HG03025 (cell line): ENCODE measurements at regions not wholly inside any gene's neighbourhood (a gene's known extent, or its start where the extent isn't known, plus 50 kb on each side); places are given as distances from the start of the nearest gene placed in this dataset.
"Not testable (repeated sequence)": the region's sequence is repeated elsewhere in the genome, so short reads cannot be mapped to it uniquely, and the experiment has no call there.

Source experiments
- ATAC-seq: cut with Tn5 transposase; IDR thresholded peaks from one replicate; pipeline ENCODE4 v1.9.1; 2021; ENCODE audit warnings: mild to moderate bottlenecking, moderate library complexity; ENCODE audit not compliant: unreplicated experiment, low FRiP score

GRCh38 chr13:21905486-21905885 lies 234.6 kb downstream of the FGF9 start:
- ATAC-seq: no peak

GRCh38 chr13:21909331-21909730 lies 238.5 kb downstream of the FGF9 start:
- ATAC-seq: no peak

- ATAC-seq: no peak
Observed at GRCh38 chr13:21910546-21910945, 239.7 kb downstream of the FGF9 start.

GRCh38 chr13:21911646-21912298 lies 240.9 kb downstream of the FGF9 start:
- no peak for ATAC-seq

- ATAC-seq: no peak
Observed at GRCh38 chr13:21913010-21913409, 242.1 kb downstream of the FGF9 start.

- ATAC-seq: no peak
Observed at GRCh38 chr13:21917086-21918015, 246.5 kb downstream of the FGF9 start.

- ATAC-seq: not testable (repeated sequence)
Observed at GRCh38 chr13:21920802-21921201, 249.9 kb downstream of the FGF9 start.

GRCh38 chr13:21924958-21925357 lies 254.1 kb downstream of the FGF9 start:
- ATAC-seq: no peak

- no peak for ATAC-seq
Observed at GRCh38 chr13:21925720-21926119, 254.8 kb downstream of the FGF9 start.

- ATAC-seq: no peak
Observed at GRCh38 chr13:21929400-21929799, 258.5 kb downstream of the FGF9 start.

GRCh38 chr13:21930536-21930935 lies 259.7 kb downstream of the FGF9 start:
- no peak for ATAC-seq

- ATAC-seq: no peak
Observed at GRCh38 chr13:21932578-21932977, 261.7 kb downstream of the FGF9 start.

- no peak for ATAC-seq
Observed at GRCh38 chr13:21932996-21933395, 262.1 kb downstream of the FGF9 start.

GRCh38 chr13:21934284-21934683 lies 263.4 kb downstream of the FGF9 start:
- no peak for ATAC-seq

GRCh38 chr13:21936674-21937073 lies 265.8 kb downstream of the FGF9 start:
- no peak for ATAC-seq

- no peak for ATAC-seq
Observed at GRCh38 chr13:21938168-21938567, 267.3 kb downstream of the FGF9 start.

GRCh38 chr13:21938636-21939035 lies 267.8 kb downstream of the FGF9 start:
- no peak for ATAC-seq

- ATAC-seq: no peak
Observed at GRCh38 chr13:21942061-21942460, 271.2 kb downstream of the FGF9 start.

GRCh38 chr13:21944610-21945009 lies 273.7 kb downstream of the FGF9 start:
- no peak for ATAC-seq

- ATAC-seq: no peak
Observed at GRCh38 chr13:21945195-21945594, 274.3 kb downstream of the FGF9 start.

- no peak for ATAC-seq
Observed at GRCh38 chr13:21946964-21947363, 276.1 kb downstream of the FGF9 start.
